ENCODE measurements at regions not wholly inside any gene's neighbourhood (a gene's known extent, or its start where the extent isn't known, plus 50 kb on each side); places are given as distances from the start of the nearest gene placed in this dataset.

DNA sequence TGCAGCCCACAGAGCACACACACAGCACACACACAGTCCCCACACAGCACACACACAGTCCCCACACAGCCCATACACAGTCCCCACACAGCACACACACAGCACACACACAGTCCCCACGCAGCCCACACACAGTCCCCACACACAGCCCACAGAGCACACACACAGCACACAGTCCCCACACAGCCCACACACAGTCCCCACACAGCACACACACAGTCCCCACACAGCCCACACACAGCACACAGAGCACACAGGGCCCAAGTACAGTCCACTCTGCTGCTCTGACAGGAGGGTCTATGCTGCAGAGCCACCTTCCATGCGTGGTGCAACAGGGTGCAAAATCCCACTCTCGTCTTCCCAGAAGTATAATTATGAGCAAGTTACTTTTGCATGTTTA lies 240.5 kb upstream of the SALL3 start:
- no peak for DNase-seq (ENCODE audit: low read depth)

DNA sequence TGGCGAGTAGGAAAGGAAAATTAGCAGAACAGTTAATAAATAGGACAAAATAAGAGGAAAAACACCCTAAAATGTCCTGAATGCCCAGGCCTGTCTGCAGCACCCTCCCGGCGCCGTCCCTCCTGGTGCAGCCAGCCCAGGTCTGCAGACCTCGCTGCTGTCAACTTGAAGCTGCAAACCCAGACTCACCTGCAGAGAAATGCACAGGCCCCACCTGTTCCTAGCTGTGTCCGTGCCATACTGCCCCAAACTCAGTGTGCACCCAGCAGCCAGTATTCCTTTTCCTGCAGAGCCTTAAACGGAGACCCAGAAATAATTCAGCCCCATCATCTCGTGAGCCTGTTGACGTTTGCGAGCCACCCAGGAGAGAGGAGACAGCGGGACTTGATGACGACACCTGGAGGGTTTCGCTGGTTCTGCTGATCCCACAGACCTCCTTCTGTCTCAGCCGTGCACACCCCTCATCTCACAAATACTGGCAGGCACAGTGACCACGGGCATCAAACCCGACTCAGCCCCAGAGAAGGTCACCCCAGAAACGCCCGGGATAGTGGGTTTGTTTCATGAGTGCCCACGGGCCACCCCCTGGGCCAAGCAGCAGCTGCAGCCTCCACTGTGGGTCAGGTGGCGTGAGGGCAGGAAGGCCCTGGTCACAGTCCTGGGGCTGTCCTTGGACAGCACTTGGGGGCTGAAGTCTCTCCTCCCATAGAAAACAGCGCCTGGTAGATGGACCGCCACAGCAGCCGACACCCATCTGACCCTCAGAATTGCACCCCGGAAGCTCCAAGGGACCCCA lies 239.5 kb upstream of the SALL3 start:
- DNase-seq (ENCODE audit: low read depth): no peak

GRCh38 chr18:78740876-78741275 lies 238.7 kb upstream of the SALL3 start:
- DNase-seq (ENCODE audit: low read depth): no peak

GRCh38 chr18:78741381-78742217 lies 238.0 kb upstream of the SALL3 start:
- DNase-seq (ENCODE audit: low read depth): no peak

- no peak for DNase-seq (ENCODE audit: low read depth)
These were observed 237.3 kb upstream of the SALL3 start for GRCh38 chr18:78742218-78742745.

- DNase-seq (ENCODE audit: low read depth): no peak
These were observed 236.5 kb upstream of the SALL3 start for GRCh38 chr18:78743078-78743477.

DNA sequence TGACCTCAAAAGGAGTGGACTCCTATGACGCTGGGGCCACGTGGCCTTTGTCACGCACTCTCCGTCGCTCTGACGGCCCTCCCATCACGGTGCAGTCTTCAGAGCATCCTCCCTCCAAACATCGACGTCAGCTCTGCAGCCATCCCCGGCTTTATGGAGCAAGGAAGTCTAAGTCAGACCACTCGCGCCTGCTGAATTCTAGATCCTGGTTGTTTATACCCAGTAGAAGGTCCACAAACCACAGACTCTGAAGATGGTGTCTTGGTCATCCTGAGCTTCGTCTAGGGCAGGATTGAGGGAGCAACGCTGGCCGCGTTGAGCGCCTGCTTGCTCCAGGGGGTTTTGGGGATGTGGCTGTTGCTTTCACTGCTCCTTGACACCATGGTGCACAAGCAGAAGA lies 228.0 kb upstream of the SALL3 start:
- DNase-seq (ENCODE audit: low read depth): no peak

DNA sequence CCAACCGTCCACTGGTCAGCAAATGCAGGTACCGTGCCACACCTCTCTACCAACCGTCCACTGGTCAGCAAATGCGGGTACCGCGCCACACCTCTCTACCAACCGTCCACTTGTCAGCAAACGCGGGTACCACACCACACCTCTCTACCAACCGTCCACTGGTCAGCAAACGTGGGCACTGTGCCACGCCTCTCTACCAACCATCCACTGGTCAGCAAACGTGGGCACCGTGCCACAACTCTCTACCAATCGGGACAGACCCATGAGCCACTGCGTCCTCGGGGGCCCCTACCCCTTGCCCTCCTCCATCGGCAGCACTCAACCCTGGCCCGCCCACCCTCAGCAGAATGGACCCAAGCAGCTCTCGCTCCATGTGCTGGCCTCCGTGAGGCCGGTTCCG lies 226.4 kb upstream of the SALL3 start:
- DNase-seq (ENCODE audit: low read depth): no peak

DNA sequence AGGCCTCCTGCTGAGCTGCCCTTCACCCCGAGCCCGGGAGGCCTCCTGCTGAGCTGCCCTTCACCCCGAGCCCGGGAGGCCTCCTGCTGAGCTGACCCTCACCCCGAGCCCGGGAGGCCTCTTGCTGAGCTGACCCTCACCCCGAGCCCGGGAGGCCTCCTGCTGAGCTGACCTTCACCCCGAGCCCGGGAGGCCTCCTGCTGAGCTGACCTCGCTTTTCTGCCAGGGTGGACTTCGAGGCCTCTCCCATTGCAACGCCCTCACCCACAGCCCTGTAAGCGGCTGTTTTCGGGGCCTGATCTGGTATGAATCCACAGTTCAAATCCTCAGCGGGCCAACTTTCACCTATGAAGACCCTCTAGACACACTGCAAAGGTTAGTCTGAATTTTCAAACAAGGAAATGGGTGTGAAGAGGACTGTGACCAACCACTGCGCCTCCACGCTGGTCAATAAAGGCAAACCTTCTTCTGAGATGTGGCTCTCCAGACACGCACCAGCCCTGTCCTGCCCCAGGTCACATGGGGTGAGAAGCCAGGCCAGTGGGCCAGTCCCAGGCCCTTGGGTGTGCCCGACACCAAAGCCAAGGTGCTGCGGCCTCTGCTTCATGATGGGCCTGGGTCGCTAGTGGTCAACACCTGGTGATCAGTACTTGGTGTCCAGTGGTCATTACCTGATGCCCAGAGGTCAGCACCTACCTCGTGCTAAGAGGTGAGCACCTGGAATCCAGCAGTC lies 225.1 kb upstream of the SALL3 start:
- DNase-seq (ENCODE audit: low read depth): no peak

GRCh38 chr18:78757014-78757413 lies 222.6 kb upstream of the SALL3 start:
- DNase-seq (ENCODE audit: low read depth): no peak

DNA sequence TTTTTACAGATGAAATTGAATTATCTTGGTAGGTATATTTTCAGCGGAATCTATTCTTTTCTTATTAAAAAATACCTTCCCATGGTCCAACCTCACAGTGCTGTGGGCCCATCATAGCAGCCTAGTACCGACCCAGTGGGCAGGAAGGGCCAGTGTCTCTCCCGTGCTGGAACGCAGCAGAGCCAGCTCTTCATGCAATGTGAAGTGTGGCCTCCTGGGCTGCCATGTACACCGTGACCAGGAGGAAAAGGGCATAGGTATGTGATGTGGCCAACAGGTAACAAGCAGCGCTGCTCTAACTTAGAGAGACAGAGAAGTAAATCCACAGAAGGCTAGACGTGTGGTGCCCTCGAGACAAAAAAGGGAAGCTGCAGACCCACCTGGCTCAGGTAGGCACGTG lies 221.1 kb upstream of the SALL3 start:
- DNase-seq (ENCODE audit: low read depth): no peak

GRCh38 chr18:78762753-78763152 lies 216.9 kb upstream of the SALL3 start:
- DNase-seq (ENCODE audit: low read depth): no peak

GRCh38 chr18:78764544-78764943 lies 215.1 kb upstream of the SALL3 start:
- no peak for DNase-seq (ENCODE audit: low read depth)

GRCh38 chr18:78765142-78765541 lies 214.5 kb upstream of the SALL3 start:
- DNase-seq (ENCODE audit: low read depth): no peak

DNA sequence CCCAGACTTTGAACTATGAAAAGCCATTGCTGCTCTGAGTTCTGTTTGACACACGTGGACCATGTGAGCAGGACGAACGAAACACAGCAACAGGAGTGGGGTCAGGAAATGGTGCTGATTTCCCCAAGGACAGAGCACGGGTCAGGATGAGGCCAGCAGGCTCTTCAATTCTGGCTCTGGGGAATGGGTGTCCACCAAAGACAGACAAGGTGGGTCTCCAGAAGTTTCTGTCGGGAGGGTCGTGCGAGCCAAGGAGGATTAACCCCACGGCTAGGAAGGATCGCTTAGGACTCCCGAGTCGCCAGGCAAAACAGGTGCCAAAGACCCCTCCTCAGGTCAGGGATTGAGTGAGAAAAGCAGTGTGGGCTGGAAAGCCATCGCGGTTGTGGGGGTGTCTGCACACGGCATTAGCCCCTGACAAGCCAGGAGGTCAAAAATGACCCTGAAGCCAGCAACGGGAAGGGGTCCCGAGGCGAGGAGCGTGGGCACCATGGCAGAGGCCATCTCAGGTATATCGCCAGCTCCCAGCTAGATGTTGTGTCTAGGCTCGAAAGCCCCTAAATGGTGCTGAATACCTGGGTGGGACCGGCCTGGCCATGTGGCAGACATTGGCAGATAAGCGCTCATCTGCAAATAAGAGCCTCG lies 213.9 kb upstream of the SALL3 start:
- DNase-seq (ENCODE audit: low read depth): no peak

GRCh38 chr18:78766651-78767533 lies 212.7 kb upstream of the SALL3 start:
- DNase-seq (ENCODE audit: low read depth): no peak

DNA sequence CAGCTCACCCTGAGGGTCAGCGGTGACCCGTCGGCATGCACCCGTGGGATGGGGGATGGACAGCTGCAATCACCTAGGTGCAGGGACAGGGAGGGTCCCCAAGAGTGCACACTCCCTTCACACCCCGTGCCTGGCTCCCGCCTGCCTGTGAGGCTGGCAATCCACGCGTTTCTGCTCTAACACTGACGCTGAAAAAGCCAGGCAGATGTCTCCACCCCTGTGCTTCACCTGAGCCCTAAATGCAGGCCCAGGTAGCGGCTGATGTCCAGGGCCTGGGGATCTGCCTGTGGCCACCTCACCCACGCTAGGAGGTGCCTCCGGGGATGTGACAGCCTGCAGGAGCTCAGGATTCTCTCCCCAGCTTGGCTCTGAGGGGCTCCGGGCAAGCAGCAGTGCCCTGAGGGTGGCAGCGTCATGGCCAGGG lies 212.0 kb upstream of the SALL3 start:
- DNase-seq (ENCODE audit: low read depth): no peak

DNA sequence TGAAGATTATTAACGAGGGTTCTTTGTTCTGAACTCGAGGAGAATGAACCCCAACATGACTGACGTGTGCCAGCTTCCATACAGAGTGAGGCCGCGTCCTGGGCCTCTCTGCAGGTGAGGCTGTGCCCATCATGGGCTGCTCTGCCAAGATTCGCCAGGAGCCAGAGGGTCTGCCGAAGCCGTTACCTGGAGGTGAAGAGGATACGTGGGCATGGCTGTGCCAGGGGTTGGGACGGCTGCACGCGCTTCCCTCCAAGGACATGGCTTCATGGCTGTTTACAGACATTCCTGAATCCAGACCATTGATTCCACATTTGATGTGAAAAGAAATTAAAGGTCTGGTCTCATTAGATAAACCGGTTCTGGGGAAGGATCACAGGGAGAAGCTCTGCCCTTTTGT lies 211.4 kb upstream of the SALL3 start:
- no peak for DNase-seq (ENCODE audit: low read depth)

DNA sequence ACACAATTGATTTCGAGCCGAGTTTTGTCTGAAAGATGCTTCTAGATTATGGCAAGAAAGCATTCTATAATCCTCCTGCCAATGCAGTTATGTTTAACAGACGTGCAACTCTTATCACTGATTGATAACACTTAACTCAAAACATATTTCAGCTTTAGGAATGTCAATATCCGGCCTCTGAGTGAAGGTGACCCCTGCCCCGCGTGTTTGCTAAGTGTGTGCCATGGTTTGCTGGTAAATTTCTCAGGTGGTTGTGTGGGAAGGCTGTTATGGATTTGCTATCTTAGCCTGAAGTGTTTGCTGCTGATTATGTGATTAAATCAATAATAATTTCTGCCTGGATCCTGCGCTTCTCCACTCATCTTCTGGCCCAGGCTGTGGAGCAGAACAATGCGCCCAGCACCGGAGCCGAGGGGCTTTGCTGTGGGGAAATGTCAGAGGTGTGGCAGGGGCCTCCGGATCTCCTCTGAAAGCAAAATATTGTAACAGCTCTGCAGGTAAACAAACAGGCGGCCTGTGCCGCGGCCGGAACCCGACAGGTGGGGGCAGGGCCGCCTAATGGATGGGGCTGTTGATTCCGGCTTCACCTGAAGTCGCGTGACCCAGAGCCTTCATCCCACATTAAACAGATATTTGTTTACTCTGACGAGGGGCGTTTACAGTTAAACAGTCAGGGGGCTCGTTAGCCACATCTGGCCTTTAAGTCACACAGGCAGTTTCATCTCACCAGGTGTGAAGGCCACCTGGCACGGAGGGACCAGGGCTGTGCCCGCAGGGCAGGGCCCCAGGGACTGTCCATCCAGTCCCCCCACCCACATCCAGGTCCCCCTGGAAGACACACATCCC lies 210.7 kb upstream of the SALL3 start:
- no peak for DNase-seq (ENCODE audit: low read depth)

All from renal cortical epithelial cell (primary cell).